GM18861 (cell line): ENCODE measurements at regions not wholly inside any gene's neighbourhood (a gene's known extent, or its start where the extent isn't known, plus 50 kb on each side); places are given as distances from the start of the nearest gene placed in this dataset.

Source experiments
- ATAC-seq: cut with Tn5 transposase; IDR thresholded peaks from one replicate; pipeline ENCODE4 v1.9.1; 2021; ENCODE audit not compliant: unreplicated experiment

- ATAC-seq, result no peak
Observed at GRCh38 chr2:217186668-217187159, 326.9 kb upstream of the TNP1 start.

- ATAC-seq, result no peak
Observed at GRCh38 chr2:217186152-217186551, 326.3 kb upstream of the TNP1 start.

GRCh38 chr2:217185265-217185995 lies 325.6 kb upstream of the TNP1 start:
- no peak for ATAC-seq

GRCh38 chr2:217184242-217184641 lies 324.4 kb upstream of the TNP1 start:
- no peak for ATAC-seq

GRCh38 chr2:217183471-217183870 lies 323.6 kb upstream of the TNP1 start:
- ATAC-seq, result no peak

GRCh38 chr2:217182926-217183325 lies 323.1 kb upstream of the TNP1 start:
- no peak for ATAC-seq

GRCh38 chr2:217181512-217181911 lies 321.6 kb upstream of the TNP1 start:
- ATAC-seq, result no peak

- ATAC-seq, result no peak
Observed at GRCh38 chr2:217179854-217180253, 320.0 kb upstream of the TNP1 start.

GRCh38 chr2:217178341-217178740 lies 318.5 kb upstream of the TNP1 start:
- ATAC-seq, result no peak

GRCh38 chr2:217177720-217178119 lies 317.9 kb upstream of the TNP1 start:
- ATAC-seq, result no peak

GRCh38 chr2:217171874-217172273 lies 312.0 kb upstream of the TNP1 start:
- no peak for ATAC-seq

GRCh38 chr2:217168496-217168895 lies 308.6 kb upstream of the TNP1 start:
- ATAC-seq, result no peak

GRCh38 chr2:217167531-217167930 lies 307.7 kb upstream of the TNP1 start:
- no peak for ATAC-seq

GRCh38 chr2:217166241-217166850 lies 306.5 kb upstream of the TNP1 start:
- ATAC-seq, result no peak

GRCh38 chr2:217165547-217165946 lies 305.7 kb upstream of the TNP1 start:
- no peak for ATAC-seq

GRCh38 chr2:217163987-217164386 lies 304.1 kb upstream of the TNP1 start:
- no peak for ATAC-seq

- ATAC-seq, result no peak
Observed at GRCh38 chr2:217162533-217162932, 302.7 kb upstream of the TNP1 start.

GRCh38 chr2:217160978-217161973 lies 301.4 kb upstream of the TNP1 start:
- no peak for ATAC-seq

- no peak for ATAC-seq
Observed at GRCh38 chr2:217160103-217160743, 300.4 kb upstream of the TNP1 start.

GRCh38 chr2:217158928-217159327 lies 299.1 kb upstream of the TNP1 start:
- ATAC-seq, result no peak

- ATAC-seq, result no peak
Observed at GRCh38 chr2:217157581-217157980, 297.7 kb upstream of the TNP1 start.
